H1 (cell line): ENCODE measurements at regions not wholly inside any gene's neighbourhood (a gene's known extent, or its start where the extent isn't known, plus 50 kb on each side); places are given as distances from the start of the nearest gene placed in this dataset.

Experiments used
- ATF2 ChIP-seq: IDR thresholded peaks from 2 replicates; pipeline ENCODE4 v1.6.1; 2012; ENCODE audit warnings: low read length, inconsistent platforms
- CEBPB ChIP-seq: IDR thresholded peaks from 2 replicates; pipeline ENCODE4 v1.6.1; 2012; ENCODE audit warnings: low read depth, low read length
- CHD1 ChIP-seq: IDR thresholded peaks from 2 replicates; pipeline ENCODE4 v1.6.1; 2012; ENCODE audit warnings: low read depth, low read length, improper control_type of control experiment
- POU5F1 ChIP-seq: IDR thresholded peaks from 2 replicates; pipeline ENCODE4 v1.6.1; 2011; ENCODE audit warnings: low read depth, mild to moderate bottlenecking, low read length, moderate library complexity
- TCF12 ChIP-seq: IDR thresholded peaks from 2 replicates; pipeline ENCODE4 v1.6.1; 2011; ENCODE audit warnings: low read depth, mild to moderate bottlenecking, low read length
- TEAD4 ChIP-seq: IDR thresholded peaks from 2 replicates; pipeline ENCODE4 v1.6.1; 2012; ENCODE audit warnings: low read depth, low read length, inconsistent platforms, mixed read lengths

DNA sequence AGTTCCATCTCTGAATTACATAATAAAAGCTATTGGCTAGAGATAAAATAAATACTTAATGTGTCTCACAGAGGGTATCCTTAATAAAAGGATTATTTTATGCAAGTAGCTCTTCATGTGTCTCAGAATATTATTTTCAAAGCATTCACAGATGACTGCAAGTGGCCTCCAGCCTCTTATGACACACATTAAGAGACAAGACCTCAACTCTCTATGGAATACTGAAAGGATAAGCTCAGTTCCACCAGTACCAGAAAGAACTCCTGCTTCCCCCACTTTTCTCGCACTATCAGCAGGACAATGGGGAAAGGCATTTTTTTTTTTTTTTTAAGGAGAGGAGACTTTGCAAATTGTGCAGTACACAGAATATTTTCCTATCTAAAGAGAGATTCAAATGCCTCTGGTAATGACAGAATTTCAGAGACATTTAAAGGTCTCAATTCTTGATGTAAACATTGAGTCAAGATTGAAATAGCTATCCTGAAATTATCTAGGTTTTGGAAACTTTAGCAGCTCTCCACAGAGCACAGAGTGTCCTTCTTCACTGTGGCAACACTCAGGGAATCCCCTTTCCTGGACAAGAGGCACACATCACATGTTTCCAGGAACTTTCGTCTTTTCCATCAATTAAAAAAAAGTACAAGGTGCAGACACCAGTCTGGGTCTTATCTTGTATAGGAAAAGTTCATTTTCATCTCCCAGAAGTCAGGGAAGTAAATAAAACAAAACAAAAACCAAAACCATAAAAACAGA is 122.0 kb upstream of the ANK3 start (continued):
- TF ChIP-seq ATF2 (no peak), POU5F1 (no peak), TEAD4 (no peak), CHD1 (no peak), TCF12 (no peak), CEBPB (no peak)
